ENCODE measurements at regions not wholly inside any gene's neighbourhood (a gene's known extent, or its start where the extent isn't known, plus 50 kb on each side); places are given as distances from the start of the nearest gene placed in this dataset.
"Not testable (repeated sequence)": the region's sequence is repeated elsewhere in the genome, so short reads cannot be mapped to it uniquely, and the experiment has no call there.

- DNase-seq = not testable (repeated sequence)
Observed at GRCh38 chr2:111596808-111597705, 286.9 kb downstream of the ANAPC1 start.

GRCh38 chr2:111598944-111599343 is 285.0 kb downstream of the ANAPC1 start:
- not testable (repeated sequence) for DNase-seq

- DNase-seq = not testable (repeated sequence)
Observed at GRCh38 chr2:111602259-111602658, 281.7 kb downstream of the ANAPC1 start.

- not testable (repeated sequence) for DNase-seq
Observed at GRCh38 chr2:111605798-111606197, 278.2 kb downstream of the ANAPC1 start.

- DNase-seq = not testable (repeated sequence)
Observed at GRCh38 chr2:111606632-111607031, 277.4 kb downstream of the ANAPC1 start.

- not testable (repeated sequence) for DNase-seq
Observed at GRCh38 chr2:111609146-111609844, 274.7 kb downstream of the ANAPC1 start.

GRCh38 chr2:111610035-111610434 is 274.0 kb downstream of the ANAPC1 start:
- DNase-seq = not testable (repeated sequence)

- no peak for DNase-seq
Observed at GRCh38 chr2:111616651-111617218, 267.3 kb downstream of the ANAPC1 start.

GRCh38 chr2:111617299-111618225 is 266.4 kb downstream of the ANAPC1 start:
- DNase-seq = no peak

GRCh38 chr2:111618226-111618977 is 265.6 kb downstream of the ANAPC1 start:
- DNase-seq = no peak

GRCh38 chr2:111618978-111619902 is 264.8 kb downstream of the ANAPC1 start:
- DNase-seq = no peak

GRCh38 chr2:111620281-111620680 is 263.7 kb downstream of the ANAPC1 start:
- DNase-seq = no peak

GRCh38 chr2:111622859-111623258 is 261.1 kb downstream of the ANAPC1 start:
- DNase-seq = no peak

GRCh38 chr2:111623380-111623779 is 260.6 kb downstream of the ANAPC1 start:
- DNase-seq = no peak

GRCh38 chr2:111624411-111625156 is 259.4 kb downstream of the ANAPC1 start:
- no peak for DNase-seq

- DNase-seq = not testable (repeated sequence)
Observed at GRCh38 chr2:111625157-111625537, 258.8 kb downstream of the ANAPC1 start.

- no peak for DNase-seq
Observed at GRCh38 chr2:111626037-111626864, 257.7 kb downstream of the ANAPC1 start.

GRCh38 chr2:111626865-111627163 is 257.2 kb downstream of the ANAPC1 start:
- no peak for DNase-seq

- DNase-seq = no peak
Observed at GRCh38 chr2:111627256-111627655, 256.7 kb downstream of the ANAPC1 start.
